Esophagus squamous epithelium (tissue), 5 donors: ENCODE measurements at regions not wholly inside any gene's neighbourhood (a gene's known extent, or its start where the extent isn't known, plus 50 kb on each side); places are given as distances from the start of the nearest gene placed in this dataset.
A peak's percentile ranks its signal among the peaks of the same experiment; 100 is the strongest.

ENCODE experiments used
- DNase-seq: peaks from one replicate; lab custom pipeline; 2025; lab: John Stamatoyannopoulos, UW
- H3K27ac ChIP-seq, 4 donors: fragments of 200-600 bp; sonication (generic); one replicate each; pipeline ENCODE4 v1.5.1; 2016 to 2019; ENCODE audit warnings: mild to moderate bottlenecking in 1 of 4
- H3K27me3 ChIP-seq, 4 donors: fragments of 200-600 bp; sonication (generic); 1 replicate in 3 of 4; 2 replicates in 1 of 4; pipeline versions ENCODE4 v1.5.1 to v1.6.0; 2017 to 2021; ENCODE audit warnings: antibody characterized with exemption in 1 of 4
- H3K36me3 ChIP-seq, 3 donors: fragments of 200-600 bp; sonication (generic); one replicate each; pipeline ENCODE4 v1.5.1; 2016 to 2019
- H3K4me1 ChIP-seq, 3 donors: fragments of 200-600 bp; sonication (generic); one replicate each; pipeline ENCODE4 v1.5.1; 2017 to 2019
- H3K4me3 ChIP-seq, 4 donors: fragments of 200-600 bp; sonication (generic); 1 replicate in 3 of 4; 2 replicates in 1 of 4; pipeline ENCODE4 v1.5.1; 2016 to 2019; ENCODE audit warnings: mild to moderate bottlenecking in 2 of 4, moderate library complexity in 1 of 4
- H3K9me3 ChIP-seq, 3 donors: fragments of 200-600 bp; sonication (generic); one replicate each; pipeline ENCODE4 v1.5.1; 2016 to 2019
- POLR2A ChIP-seq, 4 donors: fragments of 450-650 bp; IDR thresholded peaks; one replicate each; pipeline ENCODE4 v1.6.1; 2017; ENCODE audit warnings: antibody characterized with exemption in 4 of 4, mild to moderate bottlenecking in 4 of 4, moderate library complexity in 3 of 4
- WGBS, 2 donors: methylation state at CpG; one replicate each; pipeline ENCODE4 v1.1.5; 2018; 5-methylcytosine and 5-hydroxymethylcytosine counted together
- intact Hi-C: fragments of 100-400 bp; cut with DNase I; formaldehyde crosslinking; loops from one replicate; pipeline ENCODE4 v1.15.0; 2022
- TF ChIP-seq, protein P1 (sequence below), 6 experiments: fragments of 450-650 bp in 4 of 6; fragments of 200-600 bp in 2 of 6; sonication (generic) in 2 of 6; IDR thresholded peaks; one replicate each; pipeline ENCODE4 v1.5.1; 2016 to 2019; ENCODE audit warnings: antibody characterized with exemption in 6 of 6, mild to moderate bottlenecking in 4 of 6, moderate library complexity in 4 of 6
- donor health status: DM: yes; HTN: yes; CAD: no.

- Histone ChIP-seq H3K36me3 (no peaks in the 10 kb centered on the region), H3K4me3 (no peak overlapping the region), H3K27me3 (no peaks in the 10 kb centered on the region), H3K9me3 (peaks cover 0 to 5% (median 0%) of the 10 kb centered on the region in 3 donors), H3K4me1 (peaks cover 10 to 58% (median 20%) of the 10 kb centered on the region in 3 donors), H3K27ac (peak overlapping the region in 1 of 4 donors; percentile 64)
- 60 to 70% methylated on average over 4 of the region's 4 CpGs for WGBS, 2 donors
- TF ChIP-seq, protein P1, sequence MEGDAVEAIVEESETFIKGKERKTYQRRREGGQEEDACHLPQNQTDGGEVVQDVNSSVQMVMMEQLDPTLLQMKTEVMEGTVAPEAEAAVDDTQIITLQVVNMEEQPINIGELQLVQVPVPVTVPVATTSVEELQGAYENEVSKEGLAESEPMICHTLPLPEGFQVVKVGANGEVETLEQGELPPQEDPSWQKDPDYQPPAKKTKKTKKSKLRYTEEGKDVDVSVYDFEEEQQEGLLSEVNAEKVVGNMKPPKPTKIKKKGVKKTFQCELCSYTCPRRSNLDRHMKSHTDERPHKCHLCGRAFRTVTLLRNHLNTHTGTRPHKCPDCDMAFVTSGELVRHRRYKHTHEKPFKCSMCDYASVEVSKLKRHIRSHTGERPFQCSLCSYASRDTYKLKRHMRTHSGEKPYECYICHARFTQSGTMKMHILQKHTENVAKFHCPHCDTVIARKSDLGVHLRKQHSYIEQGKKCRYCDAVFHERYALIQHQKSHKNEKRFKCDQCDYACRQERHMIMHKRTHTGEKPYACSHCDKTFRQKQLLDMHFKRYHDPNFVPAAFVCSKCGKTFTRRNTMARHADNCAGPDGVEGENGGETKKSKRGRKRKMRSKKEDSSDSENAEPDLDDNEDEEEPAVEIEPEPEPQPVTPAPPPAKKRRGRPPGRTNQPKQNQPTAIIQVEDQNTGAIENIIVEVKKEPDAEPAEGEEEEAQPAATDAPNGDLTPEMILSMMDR (IDR thresholded peaks at IDR 0.05) = no peak
- TF ChIP-seq POLR2A (IDR thresholded peaks at IDR 0.05) = no peak
- intact Hi-C loops = no loop called here
- no peak for DNase-seq
Measured at GRCh38 chr3:194866236-194866635, 180.6 kb downstream of the FAM43A start.

GRCh38 chr3:194867270-194867983, 181.7 kb downstream of the FAM43A start:
- Histone ChIP-seq H3K4me3 (no peak overlapping the region), H3K4me1 (peaks cover 21 to 70% (median 32%) of the 10 kb centered on the region in 3 donors), H3K36me3 (no peaks in the 10 kb centered on the region), H3K9me3 (peaks cover 0 to 5% (median 0%) of the 10 kb centered on the region in 3 donors), H3K27me3 (no peaks in the 10 kb centered on the region), H3K27ac (peak overlapping the region in 3 of 4 donors; percentile 36 to 75 (median 66))
- WGBS, 2 donors = 50 to 57% methylated on average over 9 to 12 of the region's 13 CpGs
- intact Hi-C loops = no loop called here
- no peak for DNase-seq
- no peak for TF ChIP-seq POLR2A (IDR thresholded peaks at IDR 0.05)
- TF ChIP-seq, protein P1 (IDR thresholded peaks at IDR 0.05) = no peak

DNA sequence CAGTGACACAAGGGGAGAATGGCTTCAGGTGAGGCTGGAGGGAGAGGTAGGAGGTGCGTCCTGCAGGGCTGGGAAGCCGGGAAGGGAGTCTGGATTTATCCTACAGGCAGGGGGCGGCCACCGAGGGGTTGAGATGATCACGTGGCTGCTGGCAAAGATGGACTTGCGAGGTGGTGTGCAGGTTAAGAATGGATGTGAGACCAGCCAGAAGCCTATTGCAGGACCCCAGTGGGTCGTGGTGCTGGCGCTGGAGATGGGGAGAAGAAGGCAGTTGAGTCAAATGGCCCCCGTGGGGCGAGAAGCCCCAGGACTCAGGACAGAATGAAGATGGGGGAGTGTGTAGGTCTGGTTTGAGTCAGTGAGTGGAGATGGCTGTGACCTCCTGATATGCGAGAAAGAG, 183.1 kb downstream of the FAM43A start:
- DNase-seq = no peak
- intact Hi-C loops = no loop called here

GRCh38 chr3:194869482-194870169, 183.9 kb downstream of the FAM43A start:
- TF ChIP-seq, protein P1 (IDR thresholded peaks at IDR 0.05) = no peak
- TF ChIP-seq POLR2A (IDR thresholded peaks at IDR 0.05) = no peak
- Histone ChIP-seq H3K4me3 (no peak overlapping the region), H3K27ac (peak overlapping the region in 3 of 4 donors; percentile 88 to 91 (median 88)), H3K27me3 (no peaks in the 10 kb centered on the region), H3K36me3 (no peaks in the 10 kb centered on the region), H3K9me3 (peaks cover 0 to 5% (median 0%) of the 10 kb centered on the region in 3 donors), H3K4me1 (peaks cover 27 to 66% (median 40%) of the 10 kb centered on the region in 3 donors)
- 57 to 79% methylated on average over 14 of the region's 14 CpGs for whole genome bisulfite sequencing, 2 donors
- no peak for DNase-seq
- intact Hi-C loops = no loop called here

More for the DNA sequence above, 183.1 kb downstream of the FAM43A start:
- WGBS, 2 donors = 88 to 90% methylated on average over 9 to 11 of the region's 11 CpGs
- H3K27me3 ChIP-seq = no peaks in the 10 kb centered on the region
- H3K4me3 ChIP-seq = no peak overlapping the region
- H3K9me3 ChIP-seq = peaks cover 0 to 5% (median 0%) of the 10 kb centered on the region in 3 donors
- no peak overlapping the region for H3K27ac ChIP-seq
- no peak for TF ChIP-seq POLR2A (IDR thresholded peaks at IDR 0.05)
- TF ChIP-seq, protein P1 (IDR thresholded peaks at IDR 0.05) = no peak
- H3K36me3 ChIP-seq = no peaks in the 10 kb centered on the region
- peaks cover 27 to 74% (median 40%) of the 10 kb centered on the region in 3 donors for H3K4me1 ChIP-seq
